Pancreas (tissue), 10 donors: ENCODE measurements at regions not wholly inside any gene's neighbourhood (a gene's known extent, or its start where the extent isn't known, plus 50 kb on each side); places are given as distances from the start of the nearest gene placed in this dataset.

Source experiments
- ATAC-seq, 4 donors: fragments of 200-7000 bp; cut with Tn5 transposase; one replicate each; pipeline versions ENCODE4 v1.8.0 to v1.9.1; 2020; ENCODE audit warnings: mild to moderate bottlenecking in 4 of 4, moderate library complexity in 4 of 4
- DNase-seq, 6 donors: peaks; one replicate each; pipeline ENCODE4 v3.0.0-alpha.2; 2020
- FAIRE-seq: peaks from 2 replicates; lab custom pipeline; 2012; peaks lifted over from hg19 to GRCh38; lab: Jason Lieb, UNC
- H3K27ac ChIP-seq, 4 donors: fragments of 200-600 bp; sonication (generic); 1 replicate in 3 of 4; 2 replicates in 1 of 4; pipeline versions ENCODE4 v1.5.0 to v1.8.0; 2020
- H3K27me3 ChIP-seq, 4 donors: fragments of 200-600 bp; one replicate each; pipeline ENCODE4 v1.8.0; 2021
- H3K36me3 ChIP-seq, 3 donors: fragments of 200-600 bp; sonication (generic) in 1 of 3; one replicate each; pipeline versions ENCODE4 v1.5.0 to v1.8.0; 2020 to 2021
- H3K4me1 ChIP-seq, 3 donors: fragments of 200-600 bp; one replicate each; pipeline ENCODE4 v1.8.0; 2021
- H3K4me3 ChIP-seq, 4 donors: fragments of 200-600 bp; sonication (generic) in 2 of 4; one replicate each; pipeline versions ENCODE4 v1.5.0 to v1.8.0; 2020 to 2021
- H3K9me3 ChIP-seq, 4 donors: fragments of 200-600 bp; one replicate each; pipeline ENCODE4 v1.8.0; 2021
- WGBS, 2 donors: extraction: QIAGEN DNeasy Blood & Tissue Kit; methylation state at CpG; one replicate each; pipeline ENCODE4 v1.1.7; 2013; 5-methylcytosine and 5-hydroxymethylcytosine counted together
- intact Hi-C, 3 donors: fragments of 100-400 bp; cut with DNase I; formaldehyde crosslinking; loops; one replicate each; pipeline versions ENCODE4 v1.11.1 to v1.14.2; 2022
- TF ChIP-seq, protein P1 (sequence below), 4 donors: fragments of 200-600 bp; sonication (generic) in 3 of 4; IDR thresholded peaks; one replicate each; pipeline versions ENCODE4 v1.5.0 to v1.8.0; 2021; ENCODE audit warnings: antibody characterized with exemption in 4 of 4
- donor health status: healthy with polysubstance abuse.
- donor health status: DM: no; HTN: no; CAD: no; lungs with moderate emphysema.
- donor health status: DM: no; HTN: no; CAD: no.
- donor health status: control.
- donor health status: control.
- donor health status: Bipolar disorder and iron deficiency.
- donor health status: DM: yes; HTN: yes; CAD: no.
- donor health status: DM: no; HTN: no; CAD: no.
- donor health status: DM: no; HTN: no; CAD: no.
- donor health status: DM: yes; HTN: yes; CAD: no.

DNA sequence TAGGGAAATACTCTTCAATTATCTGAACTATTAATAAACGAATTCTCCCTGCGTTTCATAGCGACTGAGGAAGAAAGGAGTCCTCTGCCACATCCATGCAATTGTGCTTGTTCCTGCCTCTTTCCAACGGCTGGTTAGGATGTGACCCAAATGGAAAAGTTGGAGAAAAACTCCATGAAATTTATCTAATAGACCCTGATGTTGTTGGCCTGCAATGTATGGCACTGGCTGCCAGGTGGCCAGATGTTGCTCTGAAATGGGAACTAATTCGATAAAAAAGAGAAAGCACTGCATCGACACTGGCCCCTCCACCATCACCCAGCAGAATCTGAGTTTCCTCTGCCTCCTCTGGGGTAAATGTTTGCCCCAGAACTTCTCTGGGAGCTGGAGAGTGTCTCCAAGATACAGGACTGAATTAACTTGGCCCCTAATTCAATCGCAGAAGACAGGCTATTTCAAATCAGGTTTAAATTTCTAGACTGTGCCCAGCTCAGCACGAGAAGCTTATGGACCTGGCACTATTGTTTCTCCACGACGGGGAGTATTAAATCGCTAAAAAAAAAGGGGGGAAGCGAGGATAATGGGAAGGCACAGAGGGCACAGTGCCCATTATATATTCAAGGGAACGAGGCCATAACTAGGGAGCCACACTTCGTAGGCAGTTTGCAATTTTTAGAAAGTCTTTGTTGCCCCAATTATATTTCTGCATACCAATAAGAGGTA, 103.9 kb downstream of the ZIC5 start:
- Histone ChIP-seq H3K4me3 (no peak overlapping the region), H3K4me1 (no peaks in the 10 kb centered on the region), H3K27me3 (no peaks in the 10 kb centered on the region), H3K27ac (no peak overlapping the region), H3K36me3 (no peaks in the 10 kb centered on the region), H3K9me3 (no peaks in the 10 kb centered on the region)
- no peak for FAIRE-seq
- ATAC-seq = no peak
- WGBS, 2 donors = 90 to 93% methylated on average over 14 of the region's 14 CpGs
- no peak for DNase-seq
- TF ChIP-seq, protein P1, sequence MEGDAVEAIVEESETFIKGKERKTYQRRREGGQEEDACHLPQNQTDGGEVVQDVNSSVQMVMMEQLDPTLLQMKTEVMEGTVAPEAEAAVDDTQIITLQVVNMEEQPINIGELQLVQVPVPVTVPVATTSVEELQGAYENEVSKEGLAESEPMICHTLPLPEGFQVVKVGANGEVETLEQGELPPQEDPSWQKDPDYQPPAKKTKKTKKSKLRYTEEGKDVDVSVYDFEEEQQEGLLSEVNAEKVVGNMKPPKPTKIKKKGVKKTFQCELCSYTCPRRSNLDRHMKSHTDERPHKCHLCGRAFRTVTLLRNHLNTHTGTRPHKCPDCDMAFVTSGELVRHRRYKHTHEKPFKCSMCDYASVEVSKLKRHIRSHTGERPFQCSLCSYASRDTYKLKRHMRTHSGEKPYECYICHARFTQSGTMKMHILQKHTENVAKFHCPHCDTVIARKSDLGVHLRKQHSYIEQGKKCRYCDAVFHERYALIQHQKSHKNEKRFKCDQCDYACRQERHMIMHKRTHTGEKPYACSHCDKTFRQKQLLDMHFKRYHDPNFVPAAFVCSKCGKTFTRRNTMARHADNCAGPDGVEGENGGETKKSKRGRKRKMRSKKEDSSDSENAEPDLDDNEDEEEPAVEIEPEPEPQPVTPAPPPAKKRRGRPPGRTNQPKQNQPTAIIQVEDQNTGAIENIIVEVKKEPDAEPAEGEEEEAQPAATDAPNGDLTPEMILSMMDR (IDR thresholded peaks at IDR 0.05) = no peak
- intact Hi-C loops = no loop called here

DNA sequence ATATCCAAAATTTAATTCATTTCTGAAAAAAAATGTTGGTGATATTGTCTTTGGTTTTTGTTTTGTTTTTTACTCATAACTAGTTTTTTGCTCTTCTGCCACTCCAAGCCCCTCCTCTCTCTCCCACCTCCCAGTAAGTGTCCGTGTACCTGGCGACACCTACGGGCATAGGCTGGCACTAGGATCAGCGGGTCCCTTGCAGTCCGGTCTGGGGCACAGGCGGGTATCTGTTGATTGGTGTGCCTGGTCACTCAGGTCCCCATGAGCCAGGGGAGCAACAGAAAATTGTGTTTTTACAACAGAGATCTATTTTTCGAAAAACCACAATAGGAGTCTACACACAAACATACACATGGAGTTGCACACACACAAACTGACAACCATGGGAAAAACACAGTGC, 104.8 kb downstream of the ZIC5 start:
- H3K4me1 ChIP-seq = no peaks in the 10 kb centered on the region
- no peak for FAIRE-seq
- no peak overlapping the region for H3K4me3 ChIP-seq
- H3K9me3 ChIP-seq = no peaks in the 10 kb centered on the region
- 97 to 99% methylated on average over 7 of the region's 7 CpGs for WGBS, 2 donors
- H3K27ac ChIP-seq = no peak overlapping the region
- H3K27me3 ChIP-seq = no peaks in the 10 kb centered on the region
- no peaks in the 10 kb centered on the region for H3K36me3 ChIP-seq
- ATAC-seq = no peak
- DNase-seq = no peak
- intact Hi-C loops = no loop called here
- TF ChIP-seq, protein P1 (IDR thresholded peaks at IDR 0.05) = no peak

DNA sequence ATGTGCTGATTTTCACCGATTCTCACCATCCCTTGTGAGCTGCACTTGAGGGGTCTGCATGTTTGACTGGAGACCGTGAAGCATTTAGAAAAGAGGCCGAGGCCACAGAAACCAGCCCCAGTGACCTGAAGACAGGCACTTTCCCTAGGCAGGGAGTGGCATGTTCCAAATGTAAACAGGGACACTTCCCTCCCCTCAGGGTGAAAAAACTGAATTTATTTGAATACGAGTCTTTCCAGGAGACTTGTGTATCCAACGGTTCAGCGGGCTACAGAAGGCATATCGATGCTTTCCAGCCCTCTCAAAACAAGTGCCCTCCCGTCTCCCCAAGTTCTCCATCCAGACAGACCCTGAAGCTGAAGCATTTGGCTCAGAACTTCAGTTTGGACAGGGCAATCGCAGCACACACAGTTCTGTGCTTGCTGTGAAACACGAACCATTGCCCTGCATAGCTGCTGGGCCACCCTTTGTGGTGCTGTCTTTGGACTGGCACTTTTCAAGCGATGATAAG, 106.1 kb downstream of the ZIC5 start:
- TF ChIP-seq, protein P1 (IDR thresholded peaks at IDR 0.05) = no peak
- DNase-seq (no peak), ATAC-seq (no peak), FAIRE-seq (no peak)
- no peaks in the 10 kb centered on the region for H3K4me1 ChIP-seq
- H3K36me3 ChIP-seq = no peaks in the 10 kb centered on the region
- no peaks in the 10 kb centered on the region for H3K9me3 ChIP-seq
- WGBS, 2 donors = 87 to 92% methylated on average over 11 of the region's 11 CpGs
- H3K27me3 ChIP-seq = no peaks in the 10 kb centered on the region
- intact Hi-C loops = no loop called here
- H3K4me3 ChIP-seq = no peak overlapping the region
- H3K27ac ChIP-seq = no peak overlapping the region

DNA sequence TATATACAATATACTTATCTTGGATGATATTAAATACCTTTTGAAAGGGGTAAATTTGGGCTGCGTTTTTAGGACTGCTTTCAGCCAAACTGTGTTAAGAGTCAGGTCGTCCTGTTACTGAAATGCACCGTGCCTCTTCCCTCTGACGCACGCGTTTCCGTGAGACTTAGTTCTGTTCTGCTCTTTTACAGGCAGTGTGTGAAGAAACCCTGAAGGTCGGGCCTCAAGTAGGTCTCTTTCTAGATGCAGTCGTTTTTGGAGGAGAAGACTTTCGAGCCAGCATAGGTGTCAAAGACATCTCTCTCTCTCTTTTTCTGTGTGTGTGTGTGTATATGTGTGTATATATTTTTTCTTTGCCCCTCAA, 107.0 kb downstream of the ZIC5 start:
- H3K27me3 ChIP-seq = no peaks in the 10 kb centered on the region
- no peaks in the 10 kb centered on the region for H3K36me3 ChIP-seq
- TF ChIP-seq, protein P1 (IDR thresholded peaks at IDR 0.05) = no peak
- DNase-seq (no peak), FAIRE-seq (no peak), ATAC-seq (no peak)
- 81% methylated on average over 10 of the region's 10 CpGs for WGBS, 2 donors
- H3K27ac ChIP-seq = no peak overlapping the region
- no peaks in the 10 kb centered on the region for H3K9me3 ChIP-seq
- intact Hi-C loops = no loop called here
- no peak overlapping the region for H3K4me3 ChIP-seq
- H3K4me1 ChIP-seq = no peaks in the 10 kb centered on the region
